HG03457 (cell line): ENCODE measurements at regions not wholly inside any gene's neighbourhood (a gene's known extent, or its start where the extent isn't known, plus 50 kb on each side); places are given as distances from the start of the nearest gene placed in this dataset.

Experiments used
- ATAC-seq: cut with Tn5 transposase; IDR thresholded peaks from one replicate; pipeline ENCODE4 v1.9.1; 2021; ENCODE audit warnings: moderate number of reproducible peaks; ENCODE audit not compliant: unreplicated experiment

GRCh38 chr1:184267747-184268146 lies 119.1 kb upstream of the C1orf21 start:
- ATAC-seq = no peak

- no peak for ATAC-seq
Measured at GRCh38 chr1:184270556-184270955, 116.3 kb upstream of the C1orf21 start.

GRCh38 chr1:184272175-184272866 lies 114.5 kb upstream of the C1orf21 start:
- ATAC-seq = no peak

- no peak for ATAC-seq
Measured at GRCh38 chr1:184276416-184276815, 110.4 kb upstream of the C1orf21 start.

GRCh38 chr1:184279911-184280458 lies 106.8 kb upstream of the C1orf21 start:
- no peak for ATAC-seq

GRCh38 chr1:184283999-184284398 lies 102.8 kb upstream of the C1orf21 start:
- no peak for ATAC-seq

- ATAC-seq = no peak
Measured at GRCh38 chr1:184284900-184285299, 101.9 kb upstream of the C1orf21 start.

GRCh38 chr1:184285401-184286087 lies 101.3 kb upstream of the C1orf21 start:
- no peak for ATAC-seq

GRCh38 chr1:184287001-184287400 lies 99.8 kb upstream of the C1orf21 start:
- ATAC-seq = no peak

GRCh38 chr1:184289825-184290550 lies 96.8 kb upstream of the C1orf21 start:
- ATAC-seq = no peak

- no peak for ATAC-seq
Measured at GRCh38 chr1:184291701-184292100, 95.1 kb upstream of the C1orf21 start.

GRCh38 chr1:184292101-184292500 lies 94.7 kb upstream of the C1orf21 start:
- no peak for ATAC-seq

GRCh38 chr1:184294101-184294500 lies 92.7 kb upstream of the C1orf21 start:
- ATAC-seq = no peak

GRCh38 chr1:184296466-184297243 lies 90.2 kb upstream of the C1orf21 start:
- no peak for ATAC-seq

- no peak for ATAC-seq
Measured at GRCh38 chr1:184297244-184297750, 89.5 kb upstream of the C1orf21 start.

GRCh38 chr1:184298440-184299405 lies 88.1 kb upstream of the C1orf21 start:
- ATAC-seq = no peak

- ATAC-seq = no peak
Measured at GRCh38 chr1:184299406-184299790, 87.4 kb upstream of the C1orf21 start.

GRCh38 chr1:184299796-184300195 lies 87.0 kb upstream of the C1orf21 start:
- no peak for ATAC-seq

- no peak for ATAC-seq
Measured at GRCh38 chr1:184300446-184300845, 86.4 kb upstream of the C1orf21 start.

- no peak for ATAC-seq
Measured at GRCh38 chr1:184301227-184301626, 85.6 kb upstream of the C1orf21 start.
